ENCODE measurements at regions not wholly inside any gene's neighbourhood (a gene's known extent, or its start where the extent isn't known, plus 50 kb on each side); places are given as distances from the start of the nearest gene placed in this dataset.

GRCh38 chr15:69718916-69719315 lies 266.3 kb downstream of the RPLP1 start:
- no peak for DNase-seq

GRCh38 chr15:69719527-69720240 lies 267.1 kb downstream of the RPLP1 start:
- peak; percentile 27 for DNase-seq

GRCh38 chr15:69720536-69720935 lies 267.9 kb downstream of the RPLP1 start:
- DNase-seq = no peak

- DNase-seq = no peak
These were observed 270.3 kb downstream of the RPLP1 start for GRCh38 chr15:69722924-69723323.

DNA sequence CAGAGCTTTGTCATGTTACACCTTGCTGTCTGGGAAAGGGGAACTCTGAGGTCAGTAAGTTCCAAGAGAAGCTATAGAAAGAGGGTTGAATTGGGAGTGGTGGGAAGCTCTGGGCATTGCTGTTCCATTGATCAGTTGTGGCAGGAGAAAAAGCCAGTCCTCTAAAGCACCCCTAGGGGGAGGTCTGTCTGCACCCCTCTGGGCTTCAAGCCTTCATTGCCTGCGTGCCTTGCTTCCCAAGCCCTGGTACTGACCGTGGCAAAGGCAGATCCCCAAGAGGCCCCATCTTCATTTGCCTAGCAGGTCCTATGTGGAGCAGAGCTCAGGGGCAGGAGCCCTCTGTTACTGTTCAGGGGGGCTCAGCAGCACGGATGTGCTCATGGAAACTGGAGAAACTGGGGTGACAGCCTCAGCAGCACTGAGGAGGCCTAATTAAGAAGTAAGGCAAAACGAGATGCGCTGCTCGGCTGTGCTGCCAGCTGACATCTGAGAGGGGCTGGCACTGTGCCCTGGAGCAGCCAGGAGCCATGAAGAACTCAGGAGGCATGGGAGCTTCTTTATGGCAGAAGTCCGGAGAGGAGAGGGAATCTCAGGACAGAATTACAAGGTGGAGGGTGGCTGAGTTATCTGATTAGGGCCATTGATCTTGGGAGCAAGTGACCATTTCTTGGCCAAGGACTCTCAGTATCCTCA lies 270.9 kb downstream of the RPLP1 start:
- no peak for DNase-seq

GRCh38 chr15:69724333-69724732 lies 271.7 kb downstream of the RPLP1 start:
- no peak for DNase-seq

GRCh38 chr15:69725275-69725674 lies 272.7 kb downstream of the RPLP1 start:
- no peak for DNase-seq

DNA sequence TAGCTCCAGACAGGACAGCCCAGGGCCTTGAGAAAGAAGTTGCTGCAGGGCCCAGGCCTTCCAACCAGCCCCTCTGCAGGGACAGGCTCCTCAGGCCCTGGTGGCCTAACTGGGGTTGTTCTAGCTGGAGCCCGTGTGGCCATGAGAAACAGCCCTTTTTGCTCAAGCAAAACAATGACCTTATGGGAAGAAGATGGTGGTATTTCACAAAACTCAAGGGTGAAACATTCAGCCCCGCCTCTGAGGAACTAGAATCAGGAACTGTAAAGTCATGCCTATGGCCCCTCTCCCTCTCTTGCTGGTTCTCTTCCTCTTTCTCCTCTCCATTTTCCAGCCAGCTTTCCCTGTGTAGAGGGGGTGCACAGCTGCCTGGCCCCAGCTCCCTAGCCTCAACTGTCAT lies 273.3 kb downstream of the RPLP1 start:
- no peak for DNase-seq

DNA sequence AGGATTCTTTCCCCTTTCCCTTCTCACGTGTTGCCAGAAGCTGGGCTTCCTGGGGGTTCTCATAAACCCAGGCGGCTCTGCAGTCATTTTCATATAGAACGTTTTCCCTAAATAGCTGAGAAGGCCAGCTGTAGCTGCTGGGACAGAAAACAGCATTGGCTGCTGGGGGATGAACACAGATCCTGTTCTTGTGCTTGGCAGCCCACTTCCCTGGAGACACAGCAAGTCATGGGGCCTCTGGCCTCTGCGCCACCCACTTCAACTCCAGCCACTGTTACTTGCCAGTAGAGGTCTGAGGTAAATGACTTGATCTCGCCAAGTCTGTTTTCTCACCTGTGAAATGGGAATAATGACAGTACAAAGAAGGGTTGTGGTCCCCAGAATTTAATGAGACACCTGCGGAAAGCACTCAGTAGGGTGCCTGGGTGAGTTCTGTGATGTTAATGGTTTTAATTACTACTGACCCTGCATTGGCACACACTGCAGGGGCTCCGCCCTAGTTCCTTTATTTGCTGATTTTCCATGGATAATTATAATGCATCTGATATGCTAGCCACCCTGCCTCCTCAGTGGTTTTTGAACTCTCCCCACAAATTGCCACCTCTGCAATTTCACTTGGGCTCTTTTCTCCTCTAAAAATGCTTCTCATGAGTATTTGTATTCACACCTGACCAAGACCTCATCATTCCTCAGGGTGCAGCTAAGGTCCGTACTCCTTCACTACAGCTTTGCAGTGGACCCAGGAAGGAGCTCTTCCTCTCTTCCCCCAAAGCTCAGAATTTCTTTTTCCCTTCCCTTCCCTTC lies 274.7 kb downstream of the RPLP1 start:
- no peak for DNase-seq

GRCh38 chr15:69729167-69729748 lies 276.6 kb downstream of the RPLP1 start:
- peak; percentile 79 for DNase-seq

DNA sequence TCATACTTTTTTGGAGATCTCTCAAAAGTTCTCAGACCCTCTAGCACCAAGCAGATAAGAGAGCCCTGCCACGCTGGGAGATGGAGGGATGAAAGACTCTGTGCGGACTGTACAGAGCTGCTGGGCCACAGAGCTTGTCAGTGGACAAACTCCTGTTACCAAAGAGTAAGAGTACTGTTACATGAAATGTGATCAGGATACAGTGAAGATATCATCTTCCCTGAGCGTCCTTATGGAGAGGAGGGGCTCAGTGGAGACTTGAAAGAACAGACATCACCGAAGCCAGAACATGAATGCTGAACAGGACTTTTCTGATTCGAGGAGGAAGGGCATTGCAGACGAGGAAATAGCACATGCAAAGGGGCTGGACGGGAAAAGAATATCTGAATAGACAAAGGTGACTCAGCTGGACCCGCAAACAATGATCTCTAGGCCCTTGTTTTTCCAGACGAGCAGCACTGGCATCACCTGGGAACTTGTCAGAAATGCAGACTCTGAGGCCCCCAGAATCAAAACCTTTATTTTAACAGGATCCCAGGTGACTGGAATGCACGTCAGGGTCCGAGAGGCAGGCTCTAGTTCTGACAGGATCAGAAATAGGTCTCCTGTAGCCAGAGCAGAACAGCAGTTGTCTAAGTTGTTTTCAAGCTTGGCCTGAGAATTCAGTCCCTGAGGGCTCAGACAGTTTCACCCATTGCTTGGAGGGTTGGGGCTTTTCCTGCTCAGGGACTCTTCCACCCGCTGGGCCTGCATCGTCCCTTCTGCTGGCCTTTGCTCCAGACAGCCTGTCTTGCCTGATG lies 277.9 kb downstream of the RPLP1 start:
- no peak for DNase-seq

- no peak for DNase-seq
These were observed 278.4 kb downstream of the RPLP1 start for GRCh38 chr15:69731081-69731330.

DNA sequence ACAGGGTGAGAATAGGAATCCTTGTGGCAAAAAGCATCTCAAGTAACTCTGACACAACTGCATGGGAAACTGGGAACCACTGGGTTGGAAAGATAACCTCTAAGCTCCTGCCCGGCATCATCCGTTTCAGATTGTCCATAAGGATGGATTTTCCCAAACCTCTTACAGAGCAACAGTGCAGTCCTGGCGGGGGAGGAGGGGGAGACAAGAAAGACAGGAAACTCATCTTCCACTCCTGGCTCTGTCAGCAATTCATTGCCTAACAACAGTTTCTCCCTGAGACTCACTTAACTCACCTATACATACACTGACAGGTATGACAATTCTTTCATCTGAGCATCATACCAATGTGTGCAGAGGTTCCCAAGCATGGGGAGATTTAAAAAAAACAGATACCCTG lies 279.0 kb downstream of the RPLP1 start:
- DNase-seq = no peak

- DNase-seq = no peak
These were observed 279.5 kb downstream of the RPLP1 start for GRCh38 chr15:69732133-69732532.

DNA sequence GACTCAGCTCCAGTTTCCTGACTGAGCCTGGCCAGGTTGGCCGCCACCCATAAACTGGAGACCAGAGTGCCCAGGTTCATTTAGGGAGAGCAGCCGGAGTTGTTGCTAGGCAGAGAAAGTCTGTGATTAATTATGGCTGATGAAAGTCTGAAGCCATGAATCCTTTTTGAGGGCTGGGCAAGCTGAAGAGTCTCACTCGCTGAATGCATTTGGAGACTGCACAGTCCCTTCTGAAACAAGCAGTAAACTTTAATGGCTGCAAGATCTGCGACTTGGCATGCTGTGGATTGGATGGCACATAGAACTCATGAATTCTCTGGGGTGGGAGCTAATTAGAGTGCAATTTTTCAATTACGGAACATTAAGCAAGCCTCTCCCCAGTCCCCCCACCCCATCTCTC lies 282.1 kb downstream of the RPLP1 start:
- no peak for DNase-seq

- no peak for DNase-seq
These were observed 282.5 kb downstream of the RPLP1 start for GRCh38 chr15:69735121-69735520.

GRCh38 chr15:69736161-69736560 lies 283.5 kb downstream of the RPLP1 start:
- DNase-seq = no peak

DNA sequence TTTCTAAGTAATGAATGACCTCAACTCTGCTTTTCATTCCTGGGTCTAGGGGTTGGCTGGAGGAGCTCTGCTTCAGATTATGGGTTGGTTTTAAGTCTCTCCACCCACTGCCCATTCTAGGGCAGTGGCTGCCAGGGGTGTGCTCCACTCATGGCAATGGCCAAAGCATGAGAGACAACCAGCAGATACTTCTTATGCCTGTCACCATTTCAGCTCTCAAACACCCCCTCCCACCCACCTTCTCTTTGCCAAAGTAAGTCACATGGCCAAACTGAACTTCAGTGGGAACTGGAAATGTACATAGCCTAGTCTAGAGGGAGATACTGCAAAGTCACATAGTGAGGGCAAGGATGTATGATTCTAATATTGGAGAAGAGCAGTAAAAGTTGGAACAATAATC lies 285.3 kb downstream of the RPLP1 start:
- DNase-seq = no peak

- DNase-seq = no peak
These were observed 288.1 kb downstream of the RPLP1 start for GRCh38 chr15:69740684-69741083.

DNA sequence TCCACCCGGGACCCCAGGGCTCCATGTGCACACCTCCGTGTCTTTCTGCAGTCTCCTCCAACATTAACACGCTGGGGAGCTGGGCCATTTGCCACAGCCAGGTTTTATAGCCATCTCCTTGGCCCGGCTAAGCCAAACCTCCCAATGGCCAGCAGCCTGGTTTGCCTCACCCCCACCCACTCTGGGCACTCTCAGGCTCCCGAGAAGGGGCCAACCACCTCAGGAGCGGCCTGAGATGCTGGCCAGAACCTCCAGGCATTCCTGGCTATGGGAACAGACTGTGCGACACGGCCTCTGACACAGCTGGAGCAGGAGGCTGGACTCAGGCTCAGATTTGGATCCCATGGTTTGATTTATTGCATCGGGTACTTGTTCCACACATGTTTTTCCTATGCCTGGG lies 289.7 kb downstream of the RPLP1 start:
- DNase-seq = no peak

- DNase-seq = no peak
These were observed 290.5 kb downstream of the RPLP1 start for GRCh38 chr15:69743091-69743490.

GRCh38 chr15:69744391-69745162 lies 292.0 kb downstream of the RPLP1 start:
- no peak for DNase-seq

All from stimulated activated CD4-positive, alpha-beta T cell treated with anti-CD3 and anti-CD28 coated beads, Interleukin-4, amount 100 ng/mL, for 1 hour (primary cell).